GM23338 (cell line): ENCODE measurements at regions not wholly inside any gene's neighbourhood (a gene's known extent, or its start where the extent isn't known, plus 50 kb on each side); places are given as distances from the start of the nearest gene placed in this dataset.

Source experiments
- ATAC-seq: fragments of 200-7000 bp; cut with Tn5 transposase; 3 replicates; pipeline ENCODE4 v1.9.1; 2020
- DNase-seq: peaks from one replicate; pipeline ENCODE4 v3.0.0-alpha.2; 2015; ENCODE audit warnings: low spot score
- H2AFZ ChIP-seq: fragments of 200-600 bp; sonication (generic); 2 replicates; pipeline ENCODE4 v1.8.0; 2016; ENCODE audit warnings: antibody characterized with exemption, mild to moderate bottlenecking, moderate library complexity
- H3F3A ChIP-seq: fragments of 200-600 bp; sonication (generic); replicated peaks from 2 replicates; pipeline ENCODE4 v1.8.0; 2017; ENCODE audit warnings: antibody characterized with exemption, mixed run types, low read depth
- H3K27ac ChIP-seq: fragments of 200-600 bp; sonication (generic); 2 replicates; pipeline ENCODE4 v1.6.1; 2016; ENCODE audit warnings: low read depth
- H3K27me3 ChIP-seq: fragments of 200-600 bp; sonication (generic); 2 replicates; pipeline ENCODE4 v1.8.0; 2016; ENCODE audit warnings: mild to moderate bottlenecking, mixed run types, moderate library complexity; ENCODE audit not compliant: insufficient read depth
- H3K36me3 ChIP-seq: fragments of 200-600 bp; sonication (generic); 2 replicates; pipeline ENCODE4 v1.8.0; 2016; ENCODE audit warnings: mild to moderate bottlenecking; ENCODE audit not compliant: insufficient read depth
- H3K4me1 ChIP-seq: fragments of 200-600 bp; sonication (generic); 2 replicates; pipeline ENCODE4 v1.8.0; 2016; ENCODE audit warnings: mild to moderate bottlenecking, moderate library complexity; ENCODE audit not compliant: insufficient read depth
- H3K4me2 ChIP-seq: fragments of 200-600 bp; sonication (generic); 2 replicates; pipeline ENCODE4 v1.7.1; 2017; ENCODE audit warnings: mixed run types
- H3K4me3 ChIP-seq: fragments of 200-600 bp; sonication (generic); 2 replicates; pipeline ENCODE4 v1.6.1; 2016; ENCODE audit warnings: mixed run types
- H3K79me2 ChIP-seq: fragments of 200-600 bp; sonication (generic); replicated peaks from 2 replicates; pipeline ENCODE4 v1.8.0; 2017; ENCODE audit warnings: mild to moderate bottlenecking; ENCODE audit not compliant: insufficient read depth
- H3K9me2 ChIP-seq: fragments of 200-600 bp; sonication (generic); 2 replicates; pipeline ENCODE4 v1.8.0; 2017; ENCODE audit not compliant: insufficient read depth
- H4K20me1 ChIP-seq: fragments of 200-600 bp; sonication (generic); replicated peaks from 2 replicates; pipeline ENCODE4 v1.8.0; 2017; ENCODE audit warnings: mild to moderate bottlenecking; ENCODE audit not compliant: insufficient read depth
- H3K27ac Mint-ChIP-seq: 2 replicates; pipeline ENCODE4 v1.8.0; 2020; ENCODE audit warnings: inconsistent platforms, mild to moderate bottlenecking, moderate library complexity, mixed read lengths
- H3K27me3 Mint-ChIP-seq: 3 replicates; pipeline ENCODE4 v1.8.0; 2022; ENCODE audit warnings: low read depth, mild to moderate bottlenecking, moderate library complexity, mixed read lengths, inconsistent platforms; ENCODE audit not compliant: insufficient read depth, poor library complexity
- H3K36me3 Mint-ChIP-seq: 3 replicates; pipeline ENCODE4 v1.8.0; 2021; ENCODE audit warnings: low read depth, mild to moderate bottlenecking, inconsistent platforms, moderate library complexity, mixed read lengths
- H3K4me1 Mint-ChIP-seq: 3 replicates; pipeline ENCODE4 v1.8.0; 2020; ENCODE audit warnings: mild to moderate bottlenecking, inconsistent platforms, mixed read lengths
- H3K4me3 Mint-ChIP-seq: 3 replicates; pipeline ENCODE4 v1.8.0; 2021; ENCODE audit warnings: moderate library complexity, mild to moderate bottlenecking, inconsistent platforms, mixed read lengths
- H3K9me3 Mint-ChIP-seq: 3 replicates; pipeline ENCODE4 v1.8.0; 2020; ENCODE audit warnings: moderate library complexity, mild to moderate bottlenecking, inconsistent platforms, mixed read lengths
- CREB1 ChIP-seq: fragments of 250-450 bp; sonication (Bioruptor Pico); IDR thresholded peaks from 2 replicates; pipeline ENCODE4 v1.5.0; 2020; ENCODE audit warnings: low read depth, mild to moderate bottlenecking, moderate library complexity
- CTCF ChIP-seq, 2 experiments: fragments of 200-600 bp in 1 of 2; sonication (generic) in 1 of 2; conservative IDR thresholded peaks; 2 replicates each; pipeline versions ENCODE4 v1.5.1 to v1.6.1; 2016 to 2017; ENCODE audit warnings: antibody characterized with exemption in 2 of 2, low read depth in 2 of 2, mild to moderate bottlenecking in 2 of 2, moderate library complexity in 1 of 2
- EZH2 ChIP-seq: fragments of 200-600 bp; sonication (generic); IDR thresholded peaks from one replicate; pipeline ENCODE4 v1.8.0; 2017; ENCODE audit warnings: antibody characterized with exemption, mild to moderate bottlenecking, low read depth; ENCODE audit not compliant: unreplicated experiment
- EZH2phosphoT487 ChIP-seq: fragments of 200-600 bp; sonication (generic); IDR thresholded peaks from one replicate; pipeline ENCODE4 v1.8.1; 2018; ENCODE audit warnings: antibody characterized with exemption; ENCODE audit not compliant: unreplicated experiment
- JUNB ChIP-seq: IDR thresholded peaks from one replicate; pipeline ENCODE4 v1.6.1; 2016; ENCODE audit warnings: antibody characterized with exemption; ENCODE audit not compliant: unreplicated experiment
- NANOG ChIP-seq: IDR thresholded peaks from 2 replicates; pipeline ENCODE4 v1.6.1; 2016; ENCODE audit warnings: antibody characterized with exemption, borderline replicate concordance
- POLR2AphosphoS5 ChIP-seq: IDR thresholded peaks from 2 replicates; pipeline ENCODE4 v1.6.1; 2016; ENCODE audit warnings: antibody characterized with exemption, low read depth
- REST ChIP-seq: IDR thresholded peaks from one replicate; pipeline ENCODE4 v1.6.1; 2018; ENCODE audit warnings: antibody characterized with exemption; ENCODE audit not compliant: unreplicated experiment
- STAT1 ChIP-seq: IDR thresholded peaks from one replicate; pipeline ENCODE4 v1.6.1; 2016; ENCODE audit warnings: antibody characterized with exemption; ENCODE audit not compliant: unreplicated experiment

GRCh38 chr1:59046134-59046533 is 250.8 kb upstream of the FGGY start (continued):
- TF ChIP-seq CTCF (conservative IDR thresholded peaks at IDR 0.05; ENCODE audit: low read depth in 2 of 2) (no peak), REST (no peak), NANOG (no peak), EZH2phosphoT487 (no peak), STAT1 (no peak), POLR2AphosphoS5 (no peak), JUNB (no peak), EZH2 (no peak)

DNA sequence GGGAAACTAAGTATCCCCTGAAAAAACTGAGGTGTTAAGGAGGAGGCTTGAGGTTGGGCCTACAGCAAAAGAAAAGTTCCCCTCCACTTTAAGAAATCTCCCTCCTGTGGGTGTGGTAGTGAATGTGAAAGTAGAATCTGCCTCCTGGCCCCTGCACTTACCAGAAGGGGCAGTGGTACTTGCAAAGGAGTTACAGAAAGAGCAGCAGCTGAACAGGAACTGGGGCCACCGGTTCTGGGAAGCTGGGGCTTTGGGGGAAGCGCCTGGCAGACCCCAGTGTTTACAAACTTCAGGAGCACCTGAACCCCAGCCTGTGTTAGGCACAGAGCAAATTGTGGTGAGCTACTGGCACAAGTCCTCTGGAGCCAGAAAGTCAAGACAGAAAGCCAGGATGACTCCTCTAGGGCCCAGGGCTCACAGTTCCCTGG is 250.2 kb upstream of the FGGY start:
- H3K4me1 Mint-ChIP-seq, result peaks cover 3% of the 10 kb centered on the region
- peak; percentile 21 for DNase-seq
- no peak overlapping the region for H3K27ac Mint-ChIP-seq
- H3K79me2 ChIP-seq, result no peaks in the 10 kb centered on the region
- H3K36me3 ChIP-seq, result 0 out of 2 replicates have a peak, but pooled peaks cover 3% of the 10 kb centered on the region
- no peak for TF ChIP-seq CREB1
- no peak for TF ChIP-seq JUNB
- peak in 1 of 2 experiments; percentile 12; a peak in 1 of 4 replicates for TF ChIP-seq CTCF (conservative IDR thresholded peaks at IDR 0.05; ENCODE audit: low read depth in 2 of 2)
- no peak for TF ChIP-seq NANOG
- no peak for TF ChIP-seq EZH2
- no peak for TF ChIP-seq EZH2phosphoT487
- TF ChIP-seq STAT1, result no peak
- 0 out of 2 replicates have a peak, but pooled peaks cover 9% of the 10 kb centered on the region for H3K9me2 ChIP-seq
- H4K20me1 ChIP-seq, result no peaks in the 10 kb centered on the region
- no peak overlapping the region for H3K4me3 Mint-ChIP-seq
- ATAC-seq, result peak; percentile 77
- no peak overlapping the region for H3K4me3 ChIP-seq
- H2AFZ ChIP-seq, result peak overlapping the region; percentile 16; the same call in 1 of the 2 replicates
- peaks cover 2% of the 10 kb centered on the region; the same call in 1 of the 3 replicates for H3K9me3 Mint-ChIP-seq
- no peak overlapping the region for H3K4me2 ChIP-seq
- no peaks in the 10 kb centered on the region for H3K27me3 ChIP-seq
- H3K27me3 Mint-ChIP-seq, result peaks cover 7% of the 10 kb centered on the region
- no peaks in the 10 kb centered on the region; the same call in 1 of the 2 replicates for H3F3A ChIP-seq
- no peak overlapping the region for H3K27ac ChIP-seq
- H3K36me3 Mint-ChIP-seq, result peaks cover 7% of the 10 kb centered on the region; the same call in 2 of the 3 replicates
- no peaks in the 10 kb centered on the region for H3K4me1 ChIP-seq
